ENCODE measurements at regions not wholly inside any gene's neighbourhood (a gene's known extent, or its start where the extent isn't known, plus 50 kb on each side); places are given as distances from the start of the nearest gene placed in this dataset.

GRCh38 chr6:18600255-18600654 is 213.1 kb downstream of the RNF144B start:
- no peak overlapping the region for H3K4me3 ChIP-seq (replicated peaks in 1 of 2; ENCODE audit: low read depth in 2 of 2, low read length in 2 of 2)
- no peak for DNase-seq (ENCODE audit: low read depth in 2 of 2)
- no peak for TF ChIP-seq CTCF (IDR thresholded peaks at IDR 0.05; ENCODE audit: low read depth, low read length)

- H3K4me3 ChIP-seq (replicated peaks in 1 of 2; ENCODE audit: low read depth in 2 of 2, low read length in 2 of 2) = no peak overlapping the region
- no peak for DNase-seq (ENCODE audit: low read depth in 2 of 2)
- no peak for TF ChIP-seq CTCF (IDR thresholded peaks at IDR 0.05; ENCODE audit: low read depth, low read length)
Measured at GRCh38 chr6:18601516-18602020, 214.4 kb downstream of the RNF144B start.

- TF ChIP-seq CTCF (IDR thresholded peaks at IDR 0.05; ENCODE audit: low read depth, low read length) = no peak
- no peak overlapping the region for H3K4me3 ChIP-seq (replicated peaks in 1 of 2; ENCODE audit: low read depth in 2 of 2, low read length in 2 of 2)
Measured at GRCh38 chr6:18602931-18603330, 215.8 kb downstream of the RNF144B start.

DNA sequence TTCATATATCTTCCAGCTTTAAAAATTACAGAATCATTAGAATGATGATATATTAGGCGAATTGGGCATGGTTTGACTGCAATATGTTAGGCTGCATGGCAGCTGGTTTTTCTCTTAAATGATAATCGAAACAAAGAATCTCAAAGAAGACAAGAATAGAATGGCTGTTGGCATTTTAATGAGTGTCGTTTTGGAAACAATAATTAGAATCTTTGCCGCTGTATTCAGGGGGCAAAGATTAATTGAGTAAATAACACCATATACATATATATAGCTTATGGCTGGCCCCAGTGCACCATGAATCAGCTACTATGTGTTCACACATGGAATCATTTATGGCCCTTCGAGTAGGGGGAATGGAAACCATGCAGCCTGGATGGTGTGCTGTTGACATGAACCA is 216.2 kb downstream of the RNF144B start:
- no peak for DNase-seq (ENCODE audit: low read depth in 2 of 2)
- no peak overlapping the region for H3K4me3 ChIP-seq (replicated peaks in 1 of 2; ENCODE audit: low read depth in 2 of 2, low read length in 2 of 2)

More at GRCh38 chr6:18602931-18603330, 215.8 kb downstream of the RNF144B start:
- no peak for DNase-seq (ENCODE audit: low read depth in 2 of 2)

GRCh38 chr6:18605841-18606240 is 218.7 kb downstream of the RNF144B start:
- TF ChIP-seq CTCF (IDR thresholded peaks at IDR 0.05; ENCODE audit: low read depth, low read length) = no peak
- H3K4me3 ChIP-seq (replicated peaks in 1 of 2; ENCODE audit: low read depth in 2 of 2, low read length in 2 of 2) = no peak overlapping the region
- DNase-seq (ENCODE audit: low read depth in 2 of 2) = no peak

More for the DNA sequence above, 216.2 kb downstream of the RNF144B start:
- TF ChIP-seq CTCF (IDR thresholded peaks at IDR 0.05; ENCODE audit: low read depth, low read length) = no peak

GRCh38 chr6:18609715-18610114 is 222.6 kb downstream of the RNF144B start:
- no peak for TF ChIP-seq CTCF (IDR thresholded peaks at IDR 0.05; ENCODE audit: low read depth, low read length)
- DNase-seq (ENCODE audit: low read depth in 2 of 2) = no peak

DNA sequence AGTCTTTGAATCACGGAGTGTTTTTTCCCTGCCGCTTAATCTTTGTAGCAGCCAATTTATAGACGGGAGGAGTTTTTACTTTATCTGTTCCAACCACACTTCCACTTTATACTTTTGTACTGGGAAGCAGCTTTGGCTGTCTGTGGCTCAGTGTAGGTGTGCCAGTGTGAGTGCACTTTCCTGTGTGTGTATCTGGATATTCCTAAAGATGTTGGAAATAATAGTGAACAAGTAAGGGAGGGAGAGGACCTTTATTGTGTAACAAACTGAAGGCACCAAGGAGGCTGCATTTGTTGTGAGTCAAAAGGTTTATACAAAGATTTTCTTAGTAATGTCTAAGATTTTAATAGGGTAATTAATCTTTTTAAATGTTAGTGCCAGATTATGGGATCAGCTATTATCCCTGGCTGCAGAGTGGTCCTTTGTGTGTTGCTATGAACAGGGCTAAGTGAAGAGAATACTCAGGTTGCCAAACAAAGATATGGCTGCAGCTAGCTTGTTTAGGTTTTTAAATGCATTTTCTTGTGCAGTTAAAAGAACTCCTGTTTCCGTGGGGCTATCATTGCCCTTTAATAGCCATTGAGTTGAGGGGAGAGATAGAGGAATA is 226.3 kb downstream of the RNF144B start:
- no peak overlapping the region for H3K4me3 ChIP-seq (replicated peaks in 1 of 2; ENCODE audit: low read depth in 2 of 2, low read length in 2 of 2)
- no peak for DNase-seq (ENCODE audit: low read depth in 2 of 2)
- no peak for TF ChIP-seq CTCF (IDR thresholded peaks at IDR 0.05; ENCODE audit: low read depth, low read length)

More at GRCh38 chr6:18609715-18610114, 222.6 kb downstream of the RNF144B start:
- no peak overlapping the region for H3K4me3 ChIP-seq (replicated peaks in 1 of 2; ENCODE audit: low read depth in 2 of 2, low read length in 2 of 2)

Data from cardiac fibroblast (primary cell).